H1 (cell line): ENCODE measurements at regions not wholly inside any gene's neighbourhood (a gene's known extent, or its start where the extent isn't known, plus 50 kb on each side); places are given as distances from the start of the nearest gene placed in this dataset.

Source experiments
- CTCF ChIA-PET: fragments of 300-600 bp; sonication (Branson Sonifier 250); formaldehyde crosslinking; loops from one replicate; lab custom pipeline; 2021; ENCODE audit not compliant: partially characterized antibody; lab: Charles Lee
- POLR2A ChIA-PET: fragments of 300-600 bp; sonication (Branson Sonifier 250); formaldehyde crosslinking; loops from one replicate; lab custom pipeline; 2021; ENCODE audit warnings: inconsistent platforms; ENCODE audit not compliant: partially characterized antibody; lab: Charles Lee
- DNase-seq, 2 experiments: peaks; one replicate each; pipeline versions ENCODE4 v3.0.0 to v3.0.0-alpha.2; 2010 to 2022; ENCODE audit warnings: low spot score in 2 of 2, low read depth in 1 of 2, mixed read lengths in 1 of 2
- FAIRE-seq: peaks from 2 replicates; lab custom pipeline; 2011; peaks lifted over from hg19 to GRCh38; lab: Jason Lieb, UNC
- H2AFZ ChIP-seq: 2 replicates; pipeline ENCODE4 v1.8.1; 2012; ENCODE audit warnings: low read length, inconsistent platforms
- H2AK5ac ChIP-seq: 2 replicates; pipeline ENCODE4 v1.6.1; 2013; ENCODE audit warnings: low read depth, low read length
- H2BK120ac ChIP-seq: replicated peaks from 2 replicates; pipeline ENCODE3; 2013; ENCODE audit warnings: low read depth, low read length, inconsistent platforms
- H2BK12ac ChIP-seq: 2 replicates; pipeline ENCODE4 v1.6.1; 2013; ENCODE audit warnings: low read depth, low read length
- H2BK15ac ChIP-seq: 2 replicates; pipeline ENCODE4 v1.6.1; 2013; ENCODE audit warnings: low read length
- H2BK20ac ChIP-seq: 2 replicates; pipeline ENCODE4 v1.6.1; 2013; ENCODE audit warnings: low read length
- H2BK5ac ChIP-seq: 2 replicates; pipeline ENCODE4 v1.6.1; 2013; ENCODE audit warnings: low read depth, low read length
- H3K14ac ChIP-seq: 2 replicates; pipeline ENCODE4 v1.6.1; 2013; ENCODE audit warnings: inconsistent platforms; ENCODE audit not compliant: insufficient read length
- H3K18ac ChIP-seq: 2 replicates; pipeline ENCODE4 v1.6.1; 2013; ENCODE audit warnings: low read length; ENCODE audit errors: extremely low read depth
- H3K23ac ChIP-seq: 2 replicates; pipeline ENCODE4 v1.6.1; 2013; ENCODE audit warnings: inconsistent platforms; ENCODE audit not compliant: insufficient read length
- H3K23me2 ChIP-seq: 2 replicates; pipeline ENCODE4 v1.6.1; 2013; ENCODE audit warnings: low read depth, low read length
- H3K27ac ChIP-seq: 2 replicates; pipeline ENCODE4 v1.6.1; 2011; ENCODE audit warnings: low read depth, low read length, inconsistent platforms
- H3K27me3 ChIP-seq, 4 experiments: replicated peaks in 1 of 4; 1 replicate in 1 of 4; 2 replicates in 3 of 4; pipeline versions ENCODE4 v1.6.1 to v1.8.1; 2011 to 2013; ENCODE audit warnings: low read length in 3 of 4, mild to moderate bottlenecking in 3 of 4, inconsistent platforms in 2 of 4, mixed read lengths in 2 of 4, moderate library complexity in 1 of 4; ENCODE audit not compliant: control insufficient read depth in 3 of 4, insufficient read depth in 3 of 4; ENCODE audit errors: extremely low read depth in 1 of 4
- H3K36me3 ChIP-seq, 4 experiments: 2 replicates each; pipeline versions ENCODE4 v1.6.1 to v1.8.1; 2011 to 2013; ENCODE audit warnings: mild to moderate bottlenecking in 4 of 4, low read length in 3 of 4, moderate library complexity in 2 of 4, control low read depth in 1 of 4, inconsistent platforms in 1 of 4; ENCODE audit not compliant: insufficient read depth in 4 of 4, control insufficient read depth in 2 of 4
- H3K4ac ChIP-seq: replicated peaks from 2 replicates; pipeline ENCODE3; 2013; ENCODE audit warnings: low read length, low read depth, mixed read lengths, inconsistent platforms; ENCODE audit not compliant: insufficient read length
- H3K4me1 ChIP-seq, 4 experiments: replicated peaks in 1 of 4; 1 replicate in 1 of 4; 2 replicates in 3 of 4; pipeline versions ENCODE4 v1.6.1 to v1.8.1; 2011 to 2013; ENCODE audit warnings: low read length in 3 of 4, inconsistent platforms in 2 of 4, mixed read lengths in 1 of 4; ENCODE audit not compliant: insufficient read depth in 4 of 4, control insufficient read depth in 3 of 4
- H3K4me2 ChIP-seq, 2 experiments: 2 replicates each; pipeline versions ENCODE4 v1.6.1 to v1.8.1; 2011 to 2013; ENCODE audit warnings: low read depth in 2 of 2, low read length in 2 of 2, control low read depth in 1 of 2, inconsistent platforms in 1 of 2, mild to moderate bottlenecking in 1 of 2; ENCODE audit not compliant: insufficient read depth in 1 of 2
- H3K4me3 ChIP-seq, 4 experiments: fragments of 200-600, 300-600 bp in 1 of 4; sonication (generic), shearing (Covaris generic), sonication (Bioruptor Twin) in 1 of 4; 2 replicates each; pipeline versions ENCODE4 v1.5.1 to v1.8.1; 2011 to 2016; ENCODE audit warnings: low read length in 4 of 4, low read depth in 3 of 4, control low read depth in 2 of 4, inconsistent platforms in 2 of 4, mild to moderate bottlenecking in 2 of 4, mixed read lengths in 1 of 4, moderate library complexity in 1 of 4; ENCODE audit not compliant: insufficient read depth in 2 of 4; ENCODE audit errors: extremely low read depth in 1 of 4
- H3K56ac ChIP-seq: replicated peaks from 2 replicates; pipeline ENCODE3; 2013; ENCODE audit warnings: low read depth, mild to moderate bottlenecking, mixed read lengths, low read length, inconsistent platforms; ENCODE audit not compliant: insufficient read length
- H3K79me1 ChIP-seq: 2 replicates; pipeline ENCODE4 v1.6.1; 2013; ENCODE audit warnings: low read depth, low read length, control low read depth
- H3K79me2 ChIP-seq, 2 experiments: 2 replicates each; pipeline versions ENCODE4 v1.6.1 to v1.8.1; 2012 to 2013; ENCODE audit warnings: low read length in 2 of 2, mild to moderate bottlenecking in 2 of 2, inconsistent platforms in 1 of 2; ENCODE audit not compliant: insufficient read depth in 2 of 2, control insufficient read depth in 1 of 2
- H3K9ac ChIP-seq, 4 experiments: replicated peaks in 1 of 4; 1 replicate in 1 of 4; 2 replicates in 3 of 4; pipeline versions ENCODE4 v1.6.1 to v1.8.1; 2011 to 2013; ENCODE audit warnings: low read depth in 3 of 4, low read length in 3 of 4, control low read depth in 2 of 4, mild to moderate bottlenecking in 2 of 4, moderate library complexity in 2 of 4, inconsistent platforms in 1 of 4; ENCODE audit errors: extremely low read depth in 1 of 4
- H3K9me3 ChIP-seq, 2 experiments: 2 replicates each; pipeline versions ENCODE4 v1.6.1 to v1.8.1; 2012 to 2013; ENCODE audit warnings: mild to moderate bottlenecking in 2 of 2, moderate library complexity in 2 of 2, control low read depth in 1 of 2, inconsistent platforms in 1 of 2, low read depth in 1 of 2, low read length in 1 of 2, mixed read lengths in 1 of 2; ENCODE audit not compliant: insufficient read depth in 2 of 2
- H4K20me1 ChIP-seq, 2 experiments: replicated peaks in 1 of 2; 2 replicates each; pipeline versions ENCODE3 to v1.8.1; 2011 to 2013; ENCODE audit warnings: inconsistent platforms in 2 of 2, low read length in 2 of 2, mild to moderate bottlenecking in 1 of 2; ENCODE audit not compliant: insufficient read depth in 2 of 2, control insufficient read depth in 1 of 2
- H4K5ac ChIP-seq: 2 replicates; pipeline ENCODE4 v1.6.1; 2013; ENCODE audit warnings: low read length, low read depth, mixed read lengths, inconsistent platforms; ENCODE audit not compliant: insufficient read length
- H4K8ac ChIP-seq: 2 replicates; pipeline ENCODE4 v1.8.0; 2013; ENCODE audit warnings: mild to moderate bottlenecking, moderate library complexity, low read length, inconsistent platforms; ENCODE audit not compliant: insufficient read depth; ENCODE audit errors: extremely low read depth
- H4K91ac ChIP-seq: replicated peaks from 2 replicates; pipeline ENCODE3; 2013; ENCODE audit warnings: low read length, mixed read lengths, inconsistent platforms; ENCODE audit not compliant: insufficient read length
- CHD7 ChIP-seq: fragments of 300-600 bp; sonication (generic); IDR thresholded peaks from 2 replicates; pipeline ENCODE4 v1.7.1; 2012; ENCODE audit warnings: low read length, moderate library complexity, mild to moderate bottlenecking, inconsistent platforms; ENCODE audit not compliant: insufficient replicate concordance
- WGBS, 2 experiments: shearing (Covaris generic) in 1 of 2; methylation state at CpG; one replicate each; pipeline versions ENCODE4 v1.1.6 to v1.1.7; 2013 to 2015; ENCODE audit warnings: low lambda C conversion rate in 2 of 2, mixed read lengths in 2 of 2, inconsistent platforms in 1 of 2, low coverage in 1 of 2, missing lambda C conversion rate in 1 of 2; ENCODE audit not compliant: insufficient replicate concordance in 2 of 2, insufficient coverage in 1 of 2, insufficient read length in 1 of 2; ENCODE audit errors: extremely low coverage in 1 of 2, missing lambda C conversion rate in 1 of 2; 5-methylcytosine and 5-hydroxymethylcytosine counted together

GRCh38 chr2:200032895-200033294, 77.5 kb downstream of the MAIP1 start:
- Histone ChIP-seq H3K4me1 (no peaks in the 10 kb centered on the region), H3K23me2 (no peaks in the 10 kb centered on the region), H2BK20ac (no peak overlapping the region), H4K5ac (no peak overlapping the region), H4K8ac (no peak overlapping the region), H3K79me2 (no peaks in the 10 kb centered on the region), H2BK120ac (no peak overlapping the region), H3K18ac (no peak overlapping the region), H3K4me3 (no peak overlapping the region), H3K14ac (no peak overlapping the region), H3K23ac (no peak overlapping the region), H2BK5ac (no peak overlapping the region), H3K27ac (no peak overlapping the region), H2AK5ac (no peak overlapping the region), H4K20me1 (no peaks in the 10 kb centered on the region), H3K36me3 (no peaks in the 10 kb centered on the region), H3K27me3 (no peaks in the 10 kb centered on the region), H3K4me2 (no peak overlapping the region), H3K4ac (no peak overlapping the region), H3K79me1 (no peaks in the 10 kb centered on the region), H2AFZ (no peak overlapping the region), H4K91ac (no peak overlapping the region), H2BK12ac (no peak overlapping the region), H3K9me3 (no peaks in the 10 kb centered on the region), H3K9ac (no peak overlapping the region), H3K56ac (no peak overlapping the region), H2BK15ac (no peak overlapping the region)
- DNase-seq (no peak), FAIRE-seq (no peak)
- 77% methylated on average over 1 of the region's 1 CpG; no CpG with 5 or more reads in 1 of the 2 experiments for WGBS, 2 experiments
- POLR2A ChIA-PET = no interaction called here
- CTCF ChIA-PET = no interaction called here
- no peak for TF ChIP-seq CHD7
